GM18498 (cell line): ENCODE measurements at regions not wholly inside any gene's neighbourhood (a gene's known extent, or its start where the extent isn't known, plus 50 kb on each side); places are given as distances from the start of the nearest gene placed in this dataset.

Experiments used
- ATAC-seq: cut with Tn5 transposase; IDR thresholded peaks from one replicate; pipeline ENCODE4 v1.9.1; 2021; ENCODE audit warnings: mild to moderate bottlenecking, moderate library complexity; ENCODE audit not compliant: unreplicated experiment

GRCh38 chr6:157769776-157770426 lies 53.1 kb upstream of the SNX9 start:
- no peak for ATAC-seq

- no peak for ATAC-seq
These were observed 52.1 kb upstream of the SNX9 start for GRCh38 chr6:157770946-157771345.

GRCh38 chr6:157772820-157773219 lies 50.2 kb upstream of the SNX9 start:
- ATAC-seq, result no peak
